ENCODE measurements at regions not wholly inside any gene's neighbourhood (a gene's known extent, or its start where the extent isn't known, plus 50 kb on each side); places are given as distances from the start of the nearest gene placed in this dataset.

DNA sequence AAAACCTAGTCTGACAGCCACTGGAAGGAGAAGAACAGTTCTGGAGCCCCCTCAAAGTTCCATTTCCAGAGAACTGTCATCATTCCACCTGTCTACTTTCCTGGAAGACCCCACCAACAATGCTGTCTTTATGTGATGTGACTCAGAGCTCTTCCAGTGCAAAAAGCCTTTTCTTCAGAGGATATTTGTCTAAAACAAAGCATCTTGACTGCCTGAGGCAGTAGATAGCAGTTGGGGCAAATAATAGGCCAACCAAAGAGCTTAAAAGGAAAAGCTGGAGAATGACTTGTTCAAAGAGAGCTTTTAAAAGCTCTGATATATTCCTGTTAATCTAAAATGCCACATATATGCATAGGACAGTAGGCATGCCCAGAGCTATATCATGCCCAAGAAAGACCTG lies 62.6 kb downstream of the MIS18A start:
- DNase-seq (ENCODE audit: low read depth) = no peak

DNA sequence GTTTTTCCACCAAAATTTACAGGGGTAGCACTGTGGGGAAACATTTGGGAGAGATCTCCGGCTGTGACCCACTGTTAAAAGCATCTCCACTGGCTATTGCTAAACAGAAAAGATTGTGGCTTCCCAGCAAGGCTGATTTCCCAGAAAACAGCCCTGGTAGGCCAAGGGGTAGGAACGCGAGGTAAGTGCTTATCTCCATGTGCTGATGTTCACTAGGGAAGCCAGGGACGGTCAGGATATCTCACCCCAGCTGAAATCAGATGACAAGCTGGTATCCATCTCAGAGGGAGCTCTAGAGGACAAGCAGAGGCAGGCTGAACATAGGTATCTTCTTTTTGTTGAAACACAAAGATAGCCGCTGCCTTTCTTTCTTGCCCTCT lies 63.6 kb downstream of the MIS18A start:
- no peak for DNase-seq (ENCODE audit: low read depth)

DNA sequence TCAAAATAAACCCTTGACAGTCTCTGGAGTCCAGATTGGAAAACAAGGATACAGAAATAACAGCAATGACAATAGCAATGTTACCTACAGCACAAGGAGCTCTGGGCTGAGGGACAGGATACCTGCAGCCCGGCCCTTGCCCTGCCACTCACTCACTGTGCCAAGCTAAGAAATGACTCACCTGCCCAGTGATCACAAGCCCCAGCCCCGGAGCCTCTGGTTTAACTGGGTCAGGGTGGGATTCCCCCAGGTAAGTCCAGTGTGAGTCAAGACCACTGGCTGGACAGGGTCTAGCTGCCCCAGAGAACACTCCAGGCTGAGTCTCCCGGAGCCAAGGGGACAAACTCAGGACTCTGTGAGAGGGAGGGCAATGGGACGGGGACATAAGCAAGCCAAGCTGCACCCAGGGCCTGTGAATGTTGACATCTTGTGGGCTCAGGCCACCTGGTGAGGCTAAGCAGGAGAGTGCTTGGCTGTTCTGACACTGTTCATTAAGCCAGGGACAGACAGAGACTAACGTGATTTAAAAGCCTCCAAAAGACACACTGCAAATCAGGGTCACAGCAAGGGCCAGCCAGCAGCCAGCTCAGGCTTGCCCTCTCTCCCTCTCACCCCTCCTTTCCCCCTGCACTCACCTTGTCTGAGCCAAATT lies 64.1 kb downstream of the MIS18A start:
- no peak for DNase-seq (ENCODE audit: low read depth)

DNA sequence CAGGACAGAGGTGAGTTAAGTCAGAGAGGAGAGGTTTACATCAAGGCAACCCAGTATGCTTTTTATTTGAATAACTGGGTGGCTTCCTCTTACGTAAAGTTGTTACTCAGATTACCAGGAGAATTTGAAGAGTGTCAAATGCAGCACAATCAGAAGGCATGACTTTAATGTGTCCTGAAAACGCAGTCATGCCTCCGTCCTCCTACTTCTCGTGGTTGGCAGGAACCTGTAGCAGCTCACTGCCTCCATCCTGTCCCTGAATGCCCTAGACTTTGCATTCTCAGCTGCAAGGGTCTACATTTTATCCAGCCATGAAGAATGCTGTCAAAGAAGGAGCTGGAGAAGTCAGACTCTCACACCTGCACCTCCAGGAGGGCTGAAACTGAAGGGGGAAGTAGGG lies 66.7 kb downstream of the MIS18A start:
- no peak for DNase-seq (ENCODE audit: low read depth)

DNA sequence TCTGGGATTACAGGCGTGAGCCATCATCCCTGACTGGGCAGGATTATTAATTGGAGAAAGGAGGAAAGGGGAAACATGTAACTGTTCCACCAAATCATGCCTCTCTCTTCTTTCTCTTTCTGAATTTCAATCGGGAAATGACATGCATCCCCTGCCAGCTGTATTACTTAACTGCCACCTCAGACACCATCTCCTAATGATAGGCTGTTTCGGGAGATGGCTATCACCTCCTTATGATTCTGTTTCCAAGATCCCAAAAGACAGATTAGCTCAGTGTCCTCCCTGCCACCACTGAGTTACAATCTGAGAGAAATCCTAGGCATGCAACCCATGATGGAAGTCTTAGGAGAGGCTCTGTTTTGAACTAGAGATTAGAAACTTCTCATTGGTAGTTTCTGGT lies 67.5 kb downstream of the MIS18A start:
- no peak for DNase-seq (ENCODE audit: low read depth)

DNA sequence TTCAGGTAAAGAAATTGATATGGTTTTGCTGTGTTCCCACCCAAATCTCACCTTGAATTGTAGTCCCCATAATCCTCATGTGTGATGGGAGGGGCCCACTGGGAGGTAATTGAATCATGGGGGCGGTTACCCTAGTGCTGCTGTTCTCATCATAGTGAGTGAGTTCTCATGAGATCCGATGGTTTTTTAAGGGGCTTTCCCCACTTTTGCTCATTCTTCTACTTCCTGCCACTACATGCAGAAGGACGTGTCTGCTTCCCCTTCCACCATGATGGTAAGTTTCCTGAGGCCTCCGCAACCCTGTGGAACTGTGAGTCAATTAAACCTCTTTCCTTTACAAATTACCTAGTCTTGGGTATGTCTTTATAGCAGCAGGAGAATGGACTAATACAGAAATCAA lies 69.3 kb downstream of the MIS18A start:
- no peak for DNase-seq (ENCODE audit: low read depth)

GRCh38 chr21:32207406-32207716 lies 71.5 kb downstream of the MIS18A start:
- DNase-seq (ENCODE audit: low read depth) = no peak

- DNase-seq (ENCODE audit: low read depth) = no peak
These were observed 72.0 kb downstream of the MIS18A start for GRCh38 chr21:32206631-32207405.

DNA sequence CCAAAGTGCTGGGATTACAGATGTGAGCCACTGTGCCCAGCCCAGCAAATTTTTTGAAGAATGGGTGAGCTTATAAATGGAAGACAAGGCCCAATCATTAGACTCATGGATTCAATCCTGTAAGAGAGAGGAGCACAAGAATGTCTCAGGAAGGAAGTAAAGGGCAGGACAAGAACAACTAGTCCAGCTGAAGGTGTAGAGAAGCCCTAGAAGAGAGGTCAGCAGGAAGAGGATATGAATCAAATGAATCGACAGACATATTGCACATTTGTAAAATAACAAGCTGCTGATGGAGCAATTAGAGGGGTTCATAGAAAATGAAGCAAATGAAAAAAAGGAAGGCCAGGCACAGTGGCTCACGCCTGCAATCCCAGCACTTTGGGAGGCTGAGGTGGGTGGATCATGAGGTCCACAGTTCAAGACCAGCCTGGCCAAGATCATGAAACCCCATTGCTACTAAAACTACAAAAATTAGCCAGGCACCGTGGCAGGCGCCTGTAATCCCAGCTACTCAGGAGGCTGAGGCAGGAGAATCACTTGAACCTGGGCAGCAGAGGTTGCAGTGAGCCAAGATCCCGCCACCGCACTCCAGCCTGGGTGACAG lies 74.9 kb downstream of the MIS18A start:
- no peak for DNase-seq (ENCODE audit: low read depth)

GRCh38 chr21:32200029-32200428 lies 78.8 kb downstream of the MIS18A start:
- no peak for DNase-seq (ENCODE audit: low read depth)

DNA sequence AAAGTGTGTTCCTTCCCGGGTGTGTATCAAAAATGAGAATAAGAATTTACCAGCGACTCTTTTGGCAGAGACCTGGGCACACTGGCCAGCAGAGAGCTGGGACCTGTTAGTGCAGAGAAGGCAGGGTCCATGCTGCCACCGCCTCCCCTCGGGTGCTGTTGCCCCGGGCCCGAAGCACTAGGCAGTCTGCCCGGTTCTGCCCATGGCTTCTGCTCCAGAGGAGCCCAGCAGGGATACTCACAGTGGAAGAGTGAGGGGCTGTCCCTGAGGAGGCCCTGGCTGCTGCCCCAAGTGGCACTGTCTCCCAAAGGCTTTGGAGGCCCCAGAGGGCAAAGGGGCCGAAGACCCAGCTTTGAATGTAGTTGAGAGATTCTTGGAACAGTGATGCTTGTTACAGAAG lies 80.5 kb downstream of the MIS18A start:
- DNase-seq (ENCODE audit: low read depth) = no peak

- DNase-seq (ENCODE audit: low read depth) = peak; percentile 1
These were observed 81.0 kb downstream of the MIS18A start for GRCh38 chr21:32197896-32198295.

DNA sequence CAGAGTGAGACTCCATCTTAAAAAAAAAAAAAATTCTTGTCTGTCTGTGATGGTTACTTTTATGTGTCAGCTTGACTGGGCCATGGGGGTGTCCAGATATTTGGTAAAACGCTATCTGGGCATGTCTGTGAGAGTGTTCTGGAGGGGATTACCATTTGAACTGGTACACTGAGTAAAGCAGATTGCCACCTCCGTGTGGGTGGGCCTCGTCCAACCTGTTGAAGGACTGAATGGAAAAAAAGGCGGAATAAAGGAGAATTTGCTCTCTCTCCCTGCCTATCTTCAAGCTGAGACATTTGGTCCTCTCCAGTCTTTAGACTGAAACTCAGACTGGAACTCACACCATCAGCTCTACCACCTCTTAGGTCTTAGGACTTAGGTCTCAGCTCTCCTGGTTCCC lies 82.8 kb downstream of the MIS18A start:
- no peak for DNase-seq (ENCODE audit: low read depth)

DNA sequence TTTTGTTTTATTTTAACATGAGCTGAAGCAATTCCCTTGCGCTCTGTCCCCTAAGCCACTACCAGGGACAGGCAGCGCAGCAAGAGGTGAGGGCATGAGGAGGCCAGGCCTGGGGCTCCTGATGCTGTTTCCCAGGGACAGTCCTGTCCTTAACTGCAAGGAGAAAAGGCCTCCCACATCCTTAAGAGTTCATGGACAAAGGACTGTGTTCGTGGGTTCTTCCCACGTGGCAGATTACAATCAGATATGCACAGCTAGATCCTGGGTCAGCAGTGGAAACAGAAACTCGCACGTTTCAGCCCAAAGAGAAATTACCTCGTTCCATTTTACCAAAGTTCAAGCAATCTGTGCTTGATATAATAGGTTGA lies 85.8 kb downstream of the MIS18A start:
- DNase-seq (ENCODE audit: low read depth) = no peak

- DNase-seq (ENCODE audit: low read depth) = no peak
These were observed 86.4 kb downstream of the MIS18A start for GRCh38 chr21:32192291-32193097.

DNA sequence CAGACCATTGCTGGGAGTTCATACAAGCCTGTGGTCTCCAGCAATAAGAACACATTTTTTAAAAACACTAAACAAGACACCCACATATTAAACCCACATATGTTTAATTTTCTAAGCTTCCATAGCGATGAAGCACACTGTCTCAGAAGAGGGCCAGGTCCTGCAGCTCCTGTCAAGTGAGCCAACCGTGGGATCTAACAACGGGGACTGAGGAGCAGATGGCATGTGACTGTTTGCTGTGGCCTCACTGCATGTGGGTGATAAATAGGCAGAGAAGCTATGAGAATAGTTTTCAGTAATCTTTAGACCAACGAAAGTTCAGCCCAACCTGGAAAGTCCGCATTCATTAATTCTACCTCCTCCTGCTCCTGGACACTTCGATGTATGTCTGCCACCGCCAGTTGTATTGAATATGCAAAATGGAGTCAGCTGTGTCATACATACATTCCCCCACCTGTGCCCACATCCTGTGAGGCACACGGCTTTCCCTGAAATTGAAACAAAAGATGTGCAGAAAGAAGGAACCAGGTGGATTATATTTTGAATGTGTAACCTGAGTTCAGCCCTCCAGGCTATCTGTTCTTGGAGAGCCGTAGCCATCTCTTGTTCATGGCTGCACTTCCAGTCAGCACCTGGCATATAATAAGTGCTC lies 88.2 kb downstream of the MIS18A start:
- DNase-seq (ENCODE audit: low read depth) = no peak

DNA sequence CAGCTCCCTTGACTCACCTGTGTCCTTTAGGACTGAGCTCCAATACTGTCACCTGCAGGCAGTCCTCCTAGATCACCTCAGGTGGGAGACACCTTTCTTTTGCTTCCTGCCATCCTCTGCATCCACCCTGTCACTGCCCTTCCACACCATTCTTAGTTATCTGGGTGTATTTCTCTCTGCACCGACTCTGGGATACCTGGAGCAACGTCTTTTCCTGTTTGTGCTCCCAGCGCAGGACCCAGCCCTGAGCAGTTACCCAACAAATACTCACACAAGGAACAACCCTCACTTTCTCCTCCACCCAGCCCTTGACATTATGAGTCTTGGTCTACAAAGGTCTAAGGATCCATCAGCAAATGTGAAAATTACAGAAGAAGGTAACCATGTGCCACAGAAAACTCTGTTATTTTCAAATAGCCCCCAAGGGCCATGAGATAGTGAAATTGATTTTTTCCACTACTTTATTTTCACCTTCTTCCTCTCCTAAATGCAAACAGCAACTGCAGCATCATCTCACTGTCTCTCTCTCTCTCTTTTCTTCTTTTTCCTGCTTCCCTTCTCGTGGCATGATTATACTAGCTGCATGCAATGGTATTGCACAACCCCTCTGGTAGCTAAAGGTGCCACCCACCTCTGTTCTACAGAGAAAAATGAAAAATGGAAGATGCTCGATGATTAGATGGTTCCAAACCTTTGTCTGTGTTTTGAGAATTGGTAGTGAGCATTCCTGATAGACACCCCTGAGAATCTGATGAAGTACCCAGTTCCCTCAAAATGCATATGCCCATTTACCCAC lies 89.0 kb downstream of the MIS18A start:
- DNase-seq (ENCODE audit: low read depth) = no peak

GRCh38 chr21:32186804-32187203 lies 92.0 kb downstream of the MIS18A start:
- no peak for DNase-seq (ENCODE audit: low read depth)

GRCh38 chr21:32185726-32186125 lies 93.1 kb downstream of the MIS18A start:
- no peak for DNase-seq (ENCODE audit: low read depth)

- no peak for DNase-seq (ENCODE audit: low read depth)
These were observed 93.7 kb downstream of the MIS18A start for GRCh38 chr21:32185103-32185502.

GRCh38 chr21:32184485-32184884 lies 94.4 kb downstream of the MIS18A start:
- no peak for DNase-seq (ENCODE audit: low read depth)

All from myocyte (in vitro differentiated cells).